Smooth muscle cell (in vitro differentiated cells): ENCODE measurements at regions not wholly inside any gene's neighbourhood (a gene's known extent, or its start where the extent isn't known, plus 50 kb on each side); places are given as distances from the start of the nearest gene placed in this dataset.

ENCODE experiments used
- DNase-seq: peaks from one replicate; lab custom pipeline; 2025; ENCODE audit not compliant: unreplicated experiment; lab: John Stamatoyannopoulos, UW
- H2AFZ ChIP-seq: fragments of 200-600 bp; sonication (generic); 2 replicates; pipeline ENCODE4 v1.6.0; 2016; ENCODE audit warnings: antibody characterized with exemption, low read depth, mild to moderate bottlenecking
- H3F3A ChIP-seq: fragments of 200-600 bp; sonication (generic); 2 replicates; pipeline ENCODE4 v1.6.0; 2017; ENCODE audit warnings: antibody characterized with exemption, low read depth
- H3K27ac ChIP-seq: fragments of 200-600 bp; sonication (generic); 2 replicates; pipeline ENCODE4 v1.5.1; 2016; ENCODE audit warnings: low read depth, mild to moderate bottlenecking
- H3K27me3 ChIP-seq: fragments of 200-600 bp; sonication (generic); 2 replicates; pipeline ENCODE4 v1.6.1; 2016; ENCODE audit warnings: low read depth, mild to moderate bottlenecking
- H3K36me3 ChIP-seq: fragments of 200-600 bp; sonication (generic); 2 replicates; pipeline ENCODE4 v1.5.1; 2016; ENCODE audit warnings: low read depth
- H3K4me1 ChIP-seq: fragments of 200-600 bp; sonication (generic); 2 replicates; pipeline ENCODE4 v1.5.1; 2016; ENCODE audit warnings: low read depth
- H3K4me2 ChIP-seq: fragments of 200-600 bp; sonication (generic); 2 replicates; pipeline ENCODE4 v1.6.0; 2016; ENCODE audit warnings: mild to moderate bottlenecking
- H3K4me3 ChIP-seq: fragments of 200-600 bp; sonication (generic); 2 replicates; pipeline ENCODE4 v1.5.1; 2016; ENCODE audit warnings: mild to moderate bottlenecking
- H3K79me2 ChIP-seq: fragments of 200-600 bp; sonication (generic); 2 replicates; pipeline ENCODE4 v1.6.0; 2016; ENCODE audit warnings: low read depth, mild to moderate bottlenecking
- H3K9ac ChIP-seq: fragments of 200-600 bp; sonication (generic); 2 replicates; pipeline ENCODE4 v1.6.0; 2016; ENCODE audit warnings: low read depth
- H3K9me3 ChIP-seq: fragments of 200-600 bp; sonication (generic); replicated peaks from 2 replicates; pipeline ENCODE4 v1.5.1; 2016; ENCODE audit warnings: low read depth
- H4K20me1 ChIP-seq: fragments of 200-600 bp; sonication (generic); 2 replicates; pipeline ENCODE4 v1.6.0; 2016; ENCODE audit warnings: low read depth
- CTCF ChIP-seq: fragments of 200-600 bp; sonication (generic); IDR thresholded peaks from 2 replicates; pipeline ENCODE4 v1.5.1; 2017; ENCODE audit warnings: borderline replicate concordance, mild to moderate bottlenecking, antibody characterized with exemption; ENCODE audit not compliant: insufficient read depth, poor library complexity, severe bottlenecking
- WGBS: methylation state at CpG from one replicate; pipeline ENCODE4 v1.1.7; 2016; ENCODE audit warnings: low lambda C conversion rate; 5-methylcytosine and 5-hydroxymethylcytosine counted together

DNA sequence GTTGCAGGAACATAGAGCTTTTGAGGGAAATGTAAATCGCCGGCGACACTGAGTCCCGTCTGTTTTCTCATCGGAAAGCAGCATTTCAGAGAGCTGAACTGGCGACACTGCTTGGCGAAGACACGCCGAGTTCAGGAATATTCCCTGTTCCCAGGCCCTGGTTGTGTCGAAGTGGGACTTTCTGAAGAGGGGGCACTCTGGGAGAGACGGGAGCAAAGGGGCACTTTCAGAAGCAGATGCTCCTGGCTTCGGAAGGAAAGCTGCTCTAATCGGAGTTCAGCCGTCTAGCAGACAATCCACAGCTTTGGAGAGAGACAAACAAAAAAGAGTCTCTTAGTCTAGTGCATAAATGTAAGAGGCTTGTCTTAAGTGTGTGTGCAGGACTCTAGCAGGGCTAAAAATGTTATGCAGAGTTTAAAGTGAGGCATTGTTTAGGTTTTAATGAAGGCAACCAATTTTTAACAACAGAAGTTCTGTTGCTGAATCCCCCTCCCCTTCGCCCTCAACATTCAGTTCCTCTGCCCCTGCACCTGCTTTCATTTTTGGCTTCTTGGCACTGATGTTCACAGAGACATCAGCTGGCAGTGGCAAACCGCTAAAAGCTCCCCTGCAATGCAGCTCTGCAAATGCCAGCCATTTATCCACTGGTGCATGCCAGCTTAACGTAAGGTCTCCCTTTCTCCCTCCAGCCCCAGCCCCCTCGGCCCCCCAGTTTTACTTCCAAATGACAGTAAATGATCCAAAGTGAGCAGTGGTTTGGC lies 289.5 kb upstream of the MPDZ start:
- no peaks in the 10 kb centered on the region for H3K4me1 ChIP-seq
- H4K20me1 ChIP-seq = no peaks in the 10 kb centered on the region
- DNase-seq = no peak
- no peak overlapping the region for H3K9ac ChIP-seq
- no peak for TF ChIP-seq CTCF
- 15% methylated on average over 18 of the region's 18 CpGs for WGBS
- no peaks in the 10 kb centered on the region for H3K9me3 ChIP-seq
- H3K36me3 ChIP-seq = no peaks in the 10 kb centered on the region
- H3K27me3 ChIP-seq = no peaks in the 10 kb centered on the region
- H3F3A ChIP-seq = peaks cover 5% of the 10 kb centered on the region
- peak overlapping the region; percentile 86 for H3K4me2 ChIP-seq
- H3K4me3 ChIP-seq = peak overlapping the region; percentile 50
- H3K79me2 ChIP-seq = no peaks in the 10 kb centered on the region
- no peak overlapping the region for H3K27ac ChIP-seq
- H2AFZ ChIP-seq = peak overlapping the region; percentile 98

DNA sequence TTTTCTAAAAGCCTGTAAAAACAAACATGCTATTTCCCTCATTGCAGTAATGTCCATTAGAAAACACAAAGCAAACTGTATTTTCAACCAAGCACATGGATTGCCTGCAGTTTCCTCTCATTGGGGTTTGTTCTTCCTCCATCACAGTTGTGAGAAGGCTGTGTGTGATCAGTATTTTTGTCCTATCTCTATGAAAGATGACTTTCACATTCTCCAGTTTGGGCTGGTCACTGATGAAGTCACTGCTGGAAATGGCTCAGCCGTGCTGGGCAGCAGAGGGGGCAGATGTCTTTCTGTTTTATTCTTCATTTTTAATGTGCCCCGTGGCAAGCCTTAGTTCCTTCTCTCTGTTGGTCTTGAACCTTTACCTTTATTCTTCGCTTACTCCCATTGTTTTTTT lies 288.9 kb upstream of the MPDZ start:
- peak overlapping the region; percentile 98 for H2AFZ ChIP-seq
- H3K9me3 ChIP-seq = no peaks in the 10 kb centered on the region
- H3K36me3 ChIP-seq = no peaks in the 10 kb centered on the region
- peak overlapping the region; percentile 86 for H3K4me2 ChIP-seq
- no peak overlapping the region for H3K27ac ChIP-seq
- DNase-seq = no peak
- no peaks in the 10 kb centered on the region for H3K27me3 ChIP-seq
- no peak for TF ChIP-seq CTCF
- H3F3A ChIP-seq = peaks cover 5% of the 10 kb centered on the region
- H3K9ac ChIP-seq = no peak overlapping the region
- WGBS = 15% methylated on average over 3 of the region's 3 CpGs
- H4K20me1 ChIP-seq = no peaks in the 10 kb centered on the region
- H3K4me1 ChIP-seq = no peaks in the 10 kb centered on the region
- H3K79me2 ChIP-seq = no peaks in the 10 kb centered on the region
- H3K4me3 ChIP-seq = peak overlapping the region; percentile 50

DNA sequence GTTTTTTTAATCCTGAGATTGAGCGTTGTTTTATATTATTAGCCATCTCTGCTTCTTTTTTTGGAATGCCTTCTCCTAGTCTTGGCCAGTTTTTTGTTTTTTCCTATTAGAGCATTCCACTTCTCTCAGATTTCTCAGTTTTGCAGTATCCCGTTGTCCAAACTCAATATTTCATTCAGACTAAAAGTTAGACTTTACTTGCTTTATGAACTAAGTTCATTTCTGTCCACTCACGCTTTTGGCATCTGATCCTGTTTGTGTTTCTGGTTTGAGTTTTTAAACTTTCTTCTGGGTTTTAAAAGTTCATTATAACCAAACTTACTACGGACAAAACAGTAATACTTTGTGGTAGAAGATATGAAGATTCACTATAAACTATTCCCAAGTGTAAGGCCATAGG lies 288.3 kb upstream of the MPDZ start:
- Histone ChIP-seq H4K20me1 (no peaks in the 10 kb centered on the region), H3K36me3 (no peaks in the 10 kb centered on the region), H3K9me3 (no peaks in the 10 kb centered on the region), H3K27me3 (no peaks in the 10 kb centered on the region), H3K79me2 (no peaks in the 10 kb centered on the region), H3K4me3 (no peak overlapping the region), H3F3A (peaks cover 5% of the 10 kb centered on the region), H3K4me2 (peak overlapping the region; percentile 86), H3K9ac (no peak overlapping the region), H3K27ac (no peak overlapping the region), H3K4me1 (no peaks in the 10 kb centered on the region), H2AFZ (peak overlapping the region; percentile 98)
- TF ChIP-seq CTCF = no peak
- 66% methylated on average over 4 of the region's 4 CpGs for WGBS
- no peak for DNase-seq

- no peaks in the 10 kb centered on the region for H3F3A ChIP-seq
- no peak overlapping the region for H3K4me2 ChIP-seq
- no peak for TF ChIP-seq CTCF
- H3K27ac ChIP-seq = no peak overlapping the region
- no peak overlapping the region for H3K4me3 ChIP-seq
- H3K9ac ChIP-seq = no peak overlapping the region
- H3K27me3 ChIP-seq = no peaks in the 10 kb centered on the region
- H3K9me3 ChIP-seq = no peaks in the 10 kb centered on the region
- no peaks in the 10 kb centered on the region for H4K20me1 ChIP-seq
- H3K79me2 ChIP-seq = no peaks in the 10 kb centered on the region
- H3K4me1 ChIP-seq = no peaks in the 10 kb centered on the region
- no peak overlapping the region for H2AFZ ChIP-seq
- WGBS = 68% methylated on average over 2 of the region's 2 CpGs
- H3K36me3 ChIP-seq = no peaks in the 10 kb centered on the region
- no peak for DNase-seq
These were observed 278.3 kb upstream of the MPDZ start for GRCh38 chr9:13557746-13558145.
